ENCODE measurements at regions not wholly inside any gene's neighbourhood (a gene's known extent, or its start where the extent isn't known, plus 50 kb on each side); places are given as distances from the start of the nearest gene placed in this dataset.

DNA sequence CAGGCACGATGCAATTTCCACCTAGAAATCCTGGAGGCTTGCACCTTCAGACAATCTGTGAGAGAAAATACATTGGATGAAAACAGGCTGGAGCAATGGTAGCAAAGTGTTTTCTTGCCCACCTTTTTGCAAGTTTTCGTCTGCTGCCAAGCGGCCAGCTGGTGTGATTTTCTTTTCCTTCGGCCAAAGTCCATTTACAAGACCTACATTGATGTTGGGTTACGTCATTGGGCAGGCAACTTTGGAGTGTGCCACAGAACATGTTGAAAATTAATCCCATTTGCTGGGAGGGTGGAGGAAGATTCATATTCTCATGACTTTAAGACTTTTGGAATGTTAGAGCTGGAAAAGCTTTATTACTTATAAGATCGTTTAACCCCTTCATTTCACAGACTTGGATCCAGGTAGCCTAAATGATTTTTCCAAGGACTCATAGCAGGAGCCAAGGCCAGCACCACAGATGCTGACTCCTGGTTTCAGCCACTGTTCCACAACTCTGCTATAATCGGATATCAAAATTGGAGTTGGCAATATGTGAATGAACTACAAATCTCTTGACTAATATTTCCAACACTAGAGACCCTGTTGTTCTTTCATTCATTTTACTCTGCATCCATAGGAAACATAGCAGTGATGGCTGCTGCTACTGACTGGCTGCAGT is 352.1 kb downstream of the RND3 start:
- TF ChIP-seq, protein P1, sequence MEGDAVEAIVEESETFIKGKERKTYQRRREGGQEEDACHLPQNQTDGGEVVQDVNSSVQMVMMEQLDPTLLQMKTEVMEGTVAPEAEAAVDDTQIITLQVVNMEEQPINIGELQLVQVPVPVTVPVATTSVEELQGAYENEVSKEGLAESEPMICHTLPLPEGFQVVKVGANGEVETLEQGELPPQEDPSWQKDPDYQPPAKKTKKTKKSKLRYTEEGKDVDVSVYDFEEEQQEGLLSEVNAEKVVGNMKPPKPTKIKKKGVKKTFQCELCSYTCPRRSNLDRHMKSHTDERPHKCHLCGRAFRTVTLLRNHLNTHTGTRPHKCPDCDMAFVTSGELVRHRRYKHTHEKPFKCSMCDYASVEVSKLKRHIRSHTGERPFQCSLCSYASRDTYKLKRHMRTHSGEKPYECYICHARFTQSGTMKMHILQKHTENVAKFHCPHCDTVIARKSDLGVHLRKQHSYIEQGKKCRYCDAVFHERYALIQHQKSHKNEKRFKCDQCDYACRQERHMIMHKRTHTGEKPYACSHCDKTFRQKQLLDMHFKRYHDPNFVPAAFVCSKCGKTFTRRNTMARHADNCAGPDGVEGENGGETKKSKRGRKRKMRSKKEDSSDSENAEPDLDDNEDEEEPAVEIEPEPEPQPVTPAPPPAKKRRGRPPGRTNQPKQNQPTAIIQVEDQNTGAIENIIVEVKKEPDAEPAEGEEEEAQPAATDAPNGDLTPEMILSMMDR (IDR thresholded peaks at IDR 0.05; ENCODE audit: low read depth, low read length, missing control alignments), result no peak
- no peak overlapping the region for H3K4me3 ChIP-seq (ENCODE audit: low read depth, low read length)
- in situ Hi-C loops (cut with HindIII; ENCODE audit: low sequenced_read_pairs), result no loop called here
- no peak for DNase-seq (ENCODE audit: low read depth)

DNA sequence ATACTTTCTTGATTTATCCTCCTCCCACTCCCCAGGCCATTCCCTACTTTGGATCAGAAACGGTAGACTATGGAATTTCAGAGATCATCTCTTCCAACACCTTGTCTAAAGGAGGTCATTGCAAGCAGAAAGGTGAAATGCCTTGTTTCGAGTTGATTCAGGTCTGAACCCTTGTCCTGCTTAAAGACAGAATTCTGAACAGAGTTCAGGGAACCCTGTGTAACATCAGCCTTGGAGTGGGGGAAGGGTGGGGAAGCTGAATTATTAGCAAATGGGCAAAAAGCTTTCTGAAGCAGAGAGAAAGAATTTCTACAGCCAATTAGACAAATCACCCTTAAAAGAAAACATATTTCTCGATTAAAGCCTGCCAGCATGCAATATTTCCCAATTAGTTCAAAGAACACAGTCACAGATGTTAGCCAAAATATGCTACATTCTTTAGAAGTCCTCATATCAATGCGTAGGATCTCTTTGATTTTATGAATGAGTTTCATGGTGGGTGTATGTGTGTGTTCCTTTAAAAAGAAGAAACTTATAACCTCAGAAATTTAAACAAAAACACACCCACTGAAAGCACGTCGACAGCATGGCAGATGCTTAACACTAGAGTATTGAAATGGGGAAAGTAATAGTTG is 353.1 kb downstream of the RND3 start:
- in situ Hi-C loops (cut with HindIII; ENCODE audit: low sequenced_read_pairs), result no loop called here
- TF ChIP-seq, protein P1 (IDR thresholded peaks at IDR 0.05; ENCODE audit: low read depth, low read length, missing control alignments), result no peak
- peak; percentile 72 for DNase-seq (ENCODE audit: low read depth)
- H3K4me3 ChIP-seq (ENCODE audit: low read depth, low read length), result no peak overlapping the region

DNA sequence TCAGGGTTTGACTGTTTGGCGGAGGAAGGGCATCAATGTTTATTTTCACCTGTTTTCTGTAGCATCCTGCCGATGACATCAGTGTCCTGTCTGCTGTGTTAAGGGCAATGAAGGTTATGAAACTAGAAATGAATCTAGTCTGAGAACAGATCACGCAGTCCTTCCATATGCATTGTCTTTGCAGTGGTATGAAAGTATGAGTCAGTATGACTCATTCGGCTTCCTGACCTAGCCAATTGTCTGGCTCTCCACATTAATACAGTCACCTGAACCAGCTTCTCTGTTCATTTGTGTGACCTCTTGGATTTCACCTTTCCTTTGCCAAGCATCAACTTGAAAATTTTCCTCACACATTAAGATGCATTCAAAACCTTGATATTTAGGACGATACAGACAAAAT is 353.8 kb downstream of the RND3 start:
- peak; percentile 80 for DNase-seq (ENCODE audit: low read depth)
- TF ChIP-seq, protein P1 (IDR thresholded peaks at IDR 0.05; ENCODE audit: low read depth, low read length, missing control alignments), result no peak
- in situ Hi-C loops (cut with HindIII; ENCODE audit: low sequenced_read_pairs), result no loop called here
- H3K4me3 ChIP-seq (ENCODE audit: low read depth, low read length), result no peak overlapping the region

DNA sequence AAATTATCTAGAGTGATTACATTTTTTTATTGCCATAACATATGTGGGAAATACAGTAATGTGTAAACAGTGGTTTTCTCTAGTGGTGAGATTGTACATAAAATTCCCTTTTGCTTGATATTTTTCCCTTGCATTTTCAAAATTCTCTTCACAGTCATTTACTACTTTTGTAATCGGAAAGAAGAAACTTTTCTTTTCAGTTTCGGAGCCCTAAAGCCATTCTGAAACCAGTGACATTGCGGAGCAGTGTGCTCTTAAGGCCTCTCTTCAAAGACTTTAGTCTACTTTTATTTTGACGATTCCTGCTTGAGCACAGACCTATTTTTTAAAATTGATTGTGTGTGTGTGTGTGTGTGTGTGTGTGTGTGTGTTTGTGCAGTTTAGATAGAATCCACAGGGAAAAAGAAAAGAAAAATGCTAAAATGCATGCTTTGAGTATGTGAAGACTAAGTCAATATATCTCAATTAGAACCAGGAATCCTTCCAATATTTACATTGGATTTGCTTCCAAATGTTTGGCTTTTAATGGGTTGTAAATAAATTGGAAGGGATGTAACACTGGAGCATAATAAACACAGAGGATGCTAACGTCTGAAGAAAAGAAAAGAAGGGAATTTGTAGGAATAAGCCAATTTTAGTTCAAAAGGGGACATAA is 357.4 kb downstream of the RND3 start:
- TF ChIP-seq, protein P1 (IDR thresholded peaks at IDR 0.05; ENCODE audit: low read depth, low read length, missing control alignments), result no peak
- no peak for DNase-seq (ENCODE audit: low read depth)
- no peak overlapping the region for H3K4me3 ChIP-seq (ENCODE audit: low read depth, low read length)
- in situ Hi-C loops (cut with HindIII; ENCODE audit: low sequenced_read_pairs), result no loop called here

DNA sequence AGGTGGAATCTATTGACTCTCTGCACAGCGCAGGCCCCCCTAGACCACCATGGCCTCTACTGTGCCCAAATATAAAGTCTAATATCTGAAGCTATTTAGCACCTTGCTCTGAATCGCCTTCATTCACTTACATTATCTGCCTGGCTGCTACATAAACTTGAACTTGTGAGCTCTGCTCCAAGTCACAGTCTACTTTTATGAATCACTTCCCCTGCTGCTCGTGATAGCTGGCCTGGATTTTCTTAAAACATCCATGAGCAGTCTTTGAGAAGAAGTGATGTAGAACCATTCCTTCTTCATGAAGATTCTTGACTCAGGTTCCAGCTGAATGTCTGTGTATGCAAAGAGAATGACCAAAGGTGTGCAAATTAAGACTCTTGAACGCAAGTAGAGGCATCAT is 359.5 kb downstream of the RND3 start:
- H3K4me3 ChIP-seq (ENCODE audit: low read depth, low read length), result no peak overlapping the region
- no peak for DNase-seq (ENCODE audit: low read depth)
- TF ChIP-seq, protein P1 (IDR thresholded peaks at IDR 0.05; ENCODE audit: low read depth, low read length, missing control alignments), result no peak
- in situ Hi-C loops (cut with HindIII; ENCODE audit: low sequenced_read_pairs), result no loop called here

DNA sequence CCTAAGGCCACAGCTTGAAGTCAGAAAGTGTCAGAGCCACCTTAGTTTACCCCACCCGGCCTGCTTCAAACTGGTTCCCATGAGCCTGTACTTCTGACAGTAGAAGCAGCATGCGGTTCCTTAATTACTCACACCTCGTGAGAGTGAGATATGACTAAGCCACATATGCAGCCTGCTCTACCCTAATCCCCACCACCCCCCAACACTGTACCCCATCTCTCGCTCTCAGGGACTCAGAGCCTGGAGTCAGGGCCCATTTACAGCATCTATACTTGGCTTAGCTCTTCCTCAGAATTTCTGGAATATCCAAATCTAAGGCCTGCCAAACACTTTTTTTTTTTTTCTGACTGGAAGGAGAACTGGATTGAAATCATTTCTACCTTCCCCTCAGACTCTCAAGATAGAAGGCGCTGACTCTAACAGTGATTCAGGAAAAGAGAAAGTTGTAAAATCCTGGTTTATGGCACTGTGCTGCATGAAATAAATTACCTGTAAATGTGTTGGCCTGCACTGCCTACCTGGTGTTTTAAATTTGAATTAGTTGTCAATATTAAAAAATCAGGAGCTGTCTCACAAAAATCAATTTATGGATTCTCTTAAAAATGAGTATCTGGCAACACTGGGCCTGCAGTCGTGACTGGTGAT is 360.0 kb downstream of the RND3 start:
- no peak for DNase-seq (ENCODE audit: low read depth)
- H3K4me3 ChIP-seq (ENCODE audit: low read depth, low read length), result no peak overlapping the region
- in situ Hi-C loops (cut with HindIII; ENCODE audit: low sequenced_read_pairs), result no loop called here
- TF ChIP-seq, protein P1 (IDR thresholded peaks at IDR 0.05; ENCODE audit: low read depth, low read length, missing control alignments), result no peak

Measured in astrocyte of the cerebellum (primary cell).